ELR (cell line): ENCODE measurements at regions not wholly inside any gene's neighbourhood (a gene's known extent, or its start where the extent isn't known, plus 50 kb on each side); places are given as distances from the start of the nearest gene placed in this dataset.

Experiments
- DNase-seq: peaks from one replicate; pipeline ENCODE4 v3.0.0-alpha.2; 2015; ENCODE audit warnings: low read depth

DNA sequence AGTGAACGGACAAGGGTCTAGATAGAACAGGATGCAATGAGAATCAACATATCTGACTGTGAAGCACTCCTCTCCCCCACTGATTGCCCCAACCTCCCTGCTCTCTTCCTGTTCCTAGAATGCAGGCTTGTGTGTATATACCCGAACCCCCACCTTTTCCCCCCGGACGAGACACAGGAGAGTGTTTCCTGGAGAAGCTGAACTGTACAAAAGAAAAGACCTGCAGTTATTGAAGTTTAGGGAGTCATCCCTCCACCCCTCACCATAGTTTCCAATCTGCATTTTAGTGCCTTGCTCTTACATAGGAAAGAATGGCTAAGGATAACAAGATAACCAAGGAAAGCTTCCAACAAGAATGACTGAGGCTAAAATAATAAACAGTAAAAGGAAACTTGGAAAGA lies 55.5 kb upstream of the PDE10A start:
- no peak for DNase-seq

DNA sequence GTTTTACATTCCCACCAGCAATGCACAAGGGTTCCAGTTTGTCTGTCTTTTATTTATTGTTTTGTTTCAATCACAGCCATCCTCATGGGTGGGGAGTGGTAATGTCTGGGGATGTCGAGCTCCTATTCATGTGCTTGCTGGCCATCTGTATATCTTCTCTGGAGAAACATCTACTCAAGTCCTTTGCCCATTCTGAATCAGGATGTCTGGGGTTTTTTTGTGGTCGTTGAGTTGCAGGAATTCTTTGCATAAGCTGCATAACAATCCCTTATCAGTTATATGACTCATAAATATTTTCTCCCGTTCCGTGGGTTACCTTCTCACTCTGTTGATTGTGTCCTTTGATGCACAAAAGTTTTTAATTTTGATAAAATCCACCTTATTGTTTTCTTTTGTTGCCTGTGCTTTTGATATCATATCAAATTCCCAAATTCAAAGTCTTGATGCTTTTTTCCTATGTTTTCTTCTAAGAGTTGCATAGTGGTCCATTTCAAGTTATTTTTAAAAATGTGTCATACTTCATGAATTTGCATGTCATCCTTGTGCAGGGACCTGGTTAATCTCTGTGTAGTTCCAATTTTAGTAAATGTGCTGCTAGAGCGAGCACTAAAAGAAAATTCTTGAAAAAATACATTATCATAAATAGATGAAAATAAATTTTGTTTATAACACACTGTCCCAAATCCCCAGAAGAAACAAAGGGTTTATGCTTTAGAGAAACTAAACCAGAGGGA lies 54.9 kb upstream of the PDE10A start:
- DNase-seq: no peak

DNA sequence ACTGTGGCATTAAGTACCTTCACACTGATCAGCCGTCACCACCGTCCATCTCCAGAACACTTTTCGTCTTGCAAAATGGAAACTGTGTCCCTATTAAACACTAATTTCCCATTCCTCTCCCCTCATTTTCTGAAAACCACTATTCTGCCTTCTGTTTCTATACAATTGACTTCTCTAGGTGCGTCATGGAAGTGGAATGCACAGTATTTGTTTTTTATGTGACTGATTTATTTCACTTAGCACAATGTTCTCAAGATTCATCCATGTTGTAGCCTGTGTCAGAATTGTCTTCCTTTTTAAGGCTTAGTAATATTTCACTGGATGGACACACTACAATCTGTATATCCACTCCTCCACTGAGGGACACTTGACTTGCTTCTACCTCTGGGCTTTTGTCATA lies 53.8 kb upstream of the PDE10A start:
- no peak for DNase-seq

DNA sequence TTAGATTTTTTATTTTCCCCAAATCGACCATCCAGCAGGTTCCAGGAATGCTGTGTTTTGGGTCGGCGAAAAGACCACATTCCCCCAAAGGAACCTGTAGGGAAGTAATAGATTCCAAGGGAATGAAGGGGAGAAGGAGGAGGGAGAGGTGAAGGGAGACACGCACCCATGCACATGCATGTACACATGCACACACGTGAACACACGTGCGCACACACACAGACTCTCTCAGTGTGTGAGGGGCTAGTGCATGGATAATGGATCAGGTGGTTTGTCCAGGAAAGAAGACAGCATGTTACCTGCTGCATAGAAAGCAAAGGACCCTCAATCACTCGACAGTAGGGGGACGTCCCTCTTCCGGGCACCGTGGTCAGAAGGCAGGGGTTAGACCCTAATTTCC lies 52.4 kb upstream of the PDE10A start:
- DNase-seq: no peak

DNA sequence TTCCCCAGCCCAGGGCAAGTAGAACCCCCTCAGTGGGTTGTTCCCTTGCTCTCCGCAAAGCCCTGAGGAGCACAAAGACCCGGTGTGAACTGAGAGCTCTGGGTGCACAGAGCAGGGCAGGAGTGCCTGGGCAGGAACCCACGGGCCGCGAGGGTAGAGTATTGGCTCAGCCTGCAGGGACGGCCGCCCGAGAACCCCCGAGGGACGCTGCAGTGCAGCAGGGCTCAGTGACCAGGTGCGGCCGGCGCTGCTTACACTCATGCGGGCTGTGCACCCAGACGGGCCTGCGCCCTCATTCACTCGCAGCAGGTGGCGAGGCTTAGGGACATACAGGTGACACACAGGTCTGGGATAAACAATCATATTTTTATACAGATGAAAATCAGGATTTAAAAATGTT lies 51.9 kb upstream of the PDE10A start:
- no peak for DNase-seq

DNA sequence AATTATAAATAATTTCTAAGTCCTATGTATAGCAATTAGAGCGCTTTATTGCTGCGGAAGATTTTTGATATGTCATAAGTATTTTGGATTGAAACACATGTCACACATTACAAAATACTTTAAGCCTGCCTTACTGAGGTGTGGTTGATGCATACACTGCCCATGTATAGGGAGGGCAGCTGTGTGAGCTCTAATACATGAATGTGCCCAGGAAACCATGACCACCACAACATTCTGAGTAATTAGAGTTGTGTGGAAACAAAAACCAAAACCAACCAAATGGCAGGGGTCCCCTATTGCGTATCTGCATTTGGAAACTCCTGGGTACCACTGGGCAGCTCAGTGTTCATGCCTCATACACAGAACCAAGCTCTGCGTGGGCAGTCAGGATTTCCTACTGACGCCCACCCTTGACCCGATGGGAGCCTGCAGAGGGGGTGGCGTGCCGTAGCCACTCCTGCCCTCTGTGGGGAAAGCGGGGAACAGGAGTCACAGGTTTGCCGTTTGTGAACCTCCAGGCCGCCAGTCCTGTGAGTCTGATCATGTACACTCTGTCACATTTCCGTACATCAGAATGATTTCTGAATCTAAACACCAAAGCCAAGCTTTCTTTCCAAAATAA lies 50.9 kb upstream of the PDE10A start:
- DNase-seq: no peak
